NCI-H82 (cell line): ENCODE measurements at regions not wholly inside any gene's neighbourhood (a gene's known extent, or its start where the extent isn't known, plus 50 kb on each side); places are given as distances from the start of the nearest gene placed in this dataset.
"Not testable (repeated sequence)": the region's sequence is repeated elsewhere in the genome, so short reads cannot be mapped to it uniquely, and the experiment has no call there.

Experiments
- DNase-seq: peaks from one replicate; lab custom pipeline; 2025; lab: John Stamatoyannopoulos, UW

DNA sequence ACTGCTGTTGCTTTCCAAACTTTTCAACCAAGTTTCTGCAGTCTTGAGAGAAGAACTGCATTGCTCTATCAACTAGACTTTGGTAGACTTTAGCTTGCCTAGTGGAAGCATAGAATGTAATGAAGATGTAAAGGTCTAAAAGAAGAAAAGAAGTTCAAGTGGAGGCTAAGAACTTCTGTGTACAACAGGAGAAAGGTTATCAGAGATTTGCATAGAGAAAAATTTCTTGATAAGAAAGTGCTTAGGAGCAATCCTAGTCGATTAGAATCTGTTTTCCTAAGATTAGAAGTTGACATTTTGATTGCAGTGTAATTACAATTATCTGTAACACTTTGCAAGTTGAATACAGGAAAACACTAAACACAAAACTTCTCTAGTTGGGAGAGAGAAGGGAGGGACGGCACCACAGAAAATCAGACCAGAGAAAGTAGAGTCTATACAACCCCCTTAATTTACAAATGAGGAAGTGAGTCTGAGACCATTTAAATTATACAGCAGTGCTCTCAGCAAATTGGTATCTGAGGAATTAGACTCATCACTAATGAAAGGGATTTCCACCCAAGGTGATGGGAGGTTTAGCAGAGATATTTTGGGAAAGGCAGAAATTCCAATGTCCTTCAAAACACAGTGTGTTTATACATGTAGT, 194.3 kb upstream of the MARCKS start:
- no peak for DNase-seq

DNA sequence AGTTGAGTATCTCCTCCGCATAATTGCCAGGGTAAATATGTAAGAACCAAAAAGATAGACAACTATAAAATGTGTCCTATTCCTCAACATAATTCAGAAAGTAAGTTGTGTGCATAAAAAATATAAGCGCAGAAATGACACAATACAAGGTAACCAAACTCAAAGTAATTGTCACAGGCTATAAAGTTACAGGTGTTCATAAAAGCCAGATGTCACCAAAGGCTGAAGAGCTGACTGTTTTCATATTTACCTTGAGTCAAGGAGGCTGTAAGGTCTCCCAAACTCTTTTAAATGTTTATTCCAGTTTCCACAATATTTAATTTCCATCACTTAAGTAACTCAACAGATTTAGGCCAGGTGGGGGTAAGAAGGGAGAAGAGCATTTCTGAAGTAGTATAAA, 192.2 kb upstream of the MARCKS start:
- no peak for DNase-seq

DNA sequence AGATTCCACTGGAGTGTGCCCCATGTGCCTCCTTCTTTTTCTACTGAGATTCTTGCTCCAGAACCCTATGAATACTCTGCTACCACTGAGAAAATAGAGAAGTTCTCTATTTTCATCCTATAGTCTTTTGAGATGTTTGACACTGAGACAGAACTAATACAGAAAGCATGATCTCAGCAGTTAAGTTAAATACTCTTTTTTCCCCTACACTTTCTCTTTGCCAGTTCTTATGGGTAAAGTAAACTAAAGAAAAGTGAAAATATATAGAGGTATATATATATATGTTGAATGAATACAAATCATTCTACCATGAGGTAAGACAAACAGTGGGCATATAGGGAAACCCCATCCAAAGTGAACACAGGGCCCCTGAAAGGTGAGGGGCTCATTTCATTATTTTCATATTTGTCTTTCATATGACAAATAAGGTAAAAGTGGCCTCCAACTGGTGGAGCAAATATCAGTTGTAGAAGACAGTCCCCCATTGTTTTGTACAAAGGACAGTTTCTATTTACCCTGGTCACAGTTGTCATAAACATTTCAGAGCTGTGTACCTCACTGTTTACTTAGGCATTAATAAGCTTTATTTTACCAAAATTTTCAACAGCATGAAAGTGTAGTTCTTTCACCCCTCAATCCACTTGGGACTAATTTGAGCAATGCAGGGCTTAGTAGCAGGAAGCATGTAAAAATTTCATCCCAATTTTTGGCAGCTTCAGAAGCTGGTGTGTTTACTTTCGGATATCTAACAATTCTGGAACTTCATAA, 188.3 kb upstream of the MARCKS start:
- no peak for DNase-seq

DNA sequence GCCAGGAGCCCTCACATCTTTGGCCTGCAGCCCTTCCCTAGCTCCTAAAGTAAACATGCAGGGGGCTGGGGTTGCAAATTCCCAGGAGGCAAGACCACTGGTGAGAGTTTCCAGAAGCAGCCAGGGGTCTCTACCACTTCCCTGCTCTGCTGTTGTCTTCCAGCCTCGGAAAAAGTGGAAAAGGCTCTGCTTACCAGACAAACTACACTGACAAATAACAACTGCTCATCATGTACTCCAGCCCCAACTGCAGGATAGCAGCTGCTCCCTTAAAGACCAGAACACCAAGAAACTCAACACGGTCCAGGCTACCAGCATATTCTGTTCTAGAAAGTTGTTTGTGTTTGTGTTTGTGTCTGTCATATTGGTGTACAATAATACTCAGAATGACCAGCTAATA, 187.5 kb upstream of the MARCKS start:
- DNase-seq, result no peak

DNA sequence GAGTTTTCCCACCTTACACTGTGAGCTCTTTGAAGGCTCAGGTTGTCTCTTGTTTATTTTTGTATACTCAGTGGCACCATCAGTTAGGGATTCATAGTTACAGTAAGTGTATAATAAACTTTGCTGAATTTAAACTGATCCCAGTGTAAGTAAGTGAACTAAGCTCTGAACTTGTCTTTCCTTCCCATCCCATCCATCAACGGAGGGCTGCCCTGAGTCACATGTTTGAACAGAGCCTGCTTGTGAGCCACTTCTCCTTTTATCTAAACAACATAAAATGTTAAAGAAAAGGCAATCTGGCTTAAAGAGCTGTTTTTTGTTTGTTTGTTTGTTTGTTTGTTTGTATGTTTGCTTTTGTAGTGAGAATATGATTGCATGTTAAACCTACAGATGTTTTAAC, 185.7 kb upstream of the MARCKS start:
- no peak for DNase-seq

DNA sequence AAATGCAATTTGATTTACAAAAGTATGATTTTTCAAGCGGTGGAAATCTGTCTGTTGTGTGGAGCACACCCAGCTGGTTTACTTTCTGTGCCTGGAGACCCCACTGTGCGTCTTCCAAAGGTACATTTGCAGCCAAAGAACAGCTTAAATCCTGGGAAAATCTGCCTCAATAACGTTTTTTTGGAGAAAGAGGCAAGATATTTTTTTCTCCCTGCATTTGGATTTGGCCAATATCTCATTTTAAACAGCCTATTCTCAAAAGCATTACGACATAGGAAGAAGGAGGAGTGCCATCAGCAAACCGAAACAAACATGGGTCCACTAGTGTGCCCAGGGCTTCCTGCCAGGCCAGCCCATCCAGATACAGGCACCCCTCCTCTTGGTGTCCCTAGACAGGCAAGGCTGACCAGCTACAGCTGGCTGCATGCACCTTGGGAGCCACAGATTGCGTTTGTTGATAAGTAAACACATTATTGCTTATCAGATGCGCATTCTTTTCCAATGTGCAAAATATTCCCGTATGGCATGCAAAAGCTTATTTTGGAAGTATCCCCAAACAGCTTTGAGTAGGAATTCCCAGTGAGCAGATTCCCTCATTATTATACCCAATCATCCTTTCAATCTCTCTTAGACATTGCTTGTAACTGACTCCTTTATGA, 184.5 kb upstream of the MARCKS start:
- no peak for DNase-seq

DNA sequence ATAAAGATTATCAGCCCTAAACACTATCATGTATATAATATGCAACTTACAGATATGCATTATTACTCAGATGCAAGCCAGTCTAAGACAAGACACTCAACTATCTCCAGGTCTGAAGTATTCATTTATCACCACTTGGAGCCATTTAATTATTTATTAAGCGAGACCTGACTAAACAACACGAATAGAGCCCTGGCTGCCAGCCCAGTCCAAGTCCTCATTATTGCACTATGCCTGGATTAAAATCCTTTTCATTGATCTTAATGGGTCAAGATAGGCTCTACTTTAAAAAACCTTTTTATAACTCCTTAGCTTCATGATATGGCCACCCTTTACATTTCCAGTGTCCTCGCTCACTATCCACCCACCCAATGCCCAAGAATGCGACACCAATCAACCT, 183.1 kb upstream of the MARCKS start:
- DNase-seq, result no peak

DNA sequence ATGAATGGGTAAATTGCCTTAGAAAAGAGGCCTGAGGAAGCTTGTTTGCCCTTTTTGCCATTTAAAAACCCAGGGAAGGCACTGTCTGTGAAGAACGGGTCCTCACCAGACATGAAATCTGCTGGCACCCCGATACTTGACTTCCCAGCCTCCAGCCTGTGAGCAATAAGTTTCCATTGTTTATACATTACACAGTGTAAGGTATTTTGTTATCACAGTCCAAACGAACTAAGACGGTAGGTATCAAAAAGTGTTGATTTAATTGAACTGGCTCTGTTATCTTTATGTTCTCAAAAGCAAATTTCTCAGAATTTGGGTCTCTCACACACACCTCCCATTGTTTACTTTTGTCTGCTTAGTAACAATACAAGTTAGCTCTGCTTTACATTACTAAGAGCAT, 181.1 kb upstream of the MARCKS start:
- no peak for DNase-seq

DNA sequence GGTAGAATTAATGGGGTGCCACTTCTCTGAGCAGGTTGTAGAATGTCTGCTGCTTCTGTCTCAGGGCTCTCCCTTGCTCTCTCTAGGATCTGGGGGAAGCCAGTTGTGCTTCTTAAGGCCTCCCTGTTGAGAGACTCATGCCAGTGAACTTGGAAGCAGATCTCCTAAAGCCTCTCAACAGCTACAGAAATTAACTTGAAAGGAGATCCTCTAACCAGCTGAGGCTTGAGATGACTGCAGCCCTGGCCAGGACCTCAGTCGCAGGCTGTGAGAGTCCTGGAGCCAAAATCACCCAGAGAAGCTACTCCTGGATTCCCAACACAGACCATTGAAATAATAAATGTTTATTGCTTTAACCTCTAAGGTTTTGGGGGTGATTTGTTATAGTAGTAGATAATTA, 180.2 kb upstream of the MARCKS start:
- no peak for DNase-seq

DNA sequence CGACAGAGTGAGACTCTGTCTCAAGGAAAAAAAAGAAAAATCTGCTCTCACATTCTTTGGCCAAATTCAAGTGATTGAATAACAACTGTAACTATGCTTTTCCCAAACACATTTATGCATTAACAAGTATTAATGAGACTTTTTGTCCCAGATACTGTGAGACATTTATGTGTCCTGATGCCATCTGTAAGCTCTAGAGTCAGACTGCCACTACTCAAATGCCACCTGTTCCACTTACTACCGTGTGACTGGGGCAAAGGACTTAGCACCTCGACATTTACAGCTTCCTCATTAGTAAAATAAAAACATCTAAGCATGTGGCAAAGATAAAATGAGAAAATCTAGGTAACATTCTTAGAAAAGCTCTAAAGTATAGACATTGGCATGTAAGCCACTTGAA, 178.1 kb upstream of the MARCKS start:
- DNase-seq, result no peak

DNA sequence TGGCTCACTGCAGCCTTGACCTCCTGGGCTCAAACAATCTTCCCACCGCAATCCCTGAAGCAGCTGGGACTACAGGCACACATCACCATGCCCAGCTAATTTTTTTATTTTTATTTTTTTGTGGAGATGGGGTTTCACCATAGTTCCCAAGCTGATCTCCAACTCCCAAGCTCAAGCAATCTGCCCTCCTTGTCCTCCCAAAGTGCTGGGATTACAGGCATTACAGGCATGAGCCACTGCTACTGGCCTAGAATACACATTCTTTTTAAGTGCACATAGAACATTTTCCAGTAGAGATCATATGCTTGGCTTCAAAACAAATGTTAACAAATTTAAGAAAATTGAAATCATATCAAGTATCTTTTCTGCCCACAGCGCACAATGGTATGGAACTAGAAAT, 176.8 kb upstream of the MARCKS start:
- no peak for DNase-seq

DNA sequence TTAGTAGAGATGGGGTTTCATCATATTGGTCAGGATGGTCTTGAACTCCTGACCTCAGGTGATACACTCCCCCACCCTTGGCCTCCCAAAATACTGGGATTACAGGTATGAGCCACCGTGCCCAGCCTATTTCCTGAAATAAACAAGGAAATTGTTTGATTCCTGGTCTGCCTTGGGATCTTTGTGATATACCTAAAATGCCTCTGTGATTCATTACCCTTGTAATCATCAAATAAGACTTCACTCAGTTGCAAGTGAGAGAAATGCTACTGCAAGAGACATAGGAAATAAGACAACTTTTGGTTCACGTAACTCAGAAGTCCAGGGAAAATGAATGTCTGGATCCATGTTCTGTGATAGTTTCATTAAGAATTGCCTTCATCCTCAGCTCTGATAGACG, 173.2 kb upstream of the MARCKS start:
- no peak for DNase-seq

DNA sequence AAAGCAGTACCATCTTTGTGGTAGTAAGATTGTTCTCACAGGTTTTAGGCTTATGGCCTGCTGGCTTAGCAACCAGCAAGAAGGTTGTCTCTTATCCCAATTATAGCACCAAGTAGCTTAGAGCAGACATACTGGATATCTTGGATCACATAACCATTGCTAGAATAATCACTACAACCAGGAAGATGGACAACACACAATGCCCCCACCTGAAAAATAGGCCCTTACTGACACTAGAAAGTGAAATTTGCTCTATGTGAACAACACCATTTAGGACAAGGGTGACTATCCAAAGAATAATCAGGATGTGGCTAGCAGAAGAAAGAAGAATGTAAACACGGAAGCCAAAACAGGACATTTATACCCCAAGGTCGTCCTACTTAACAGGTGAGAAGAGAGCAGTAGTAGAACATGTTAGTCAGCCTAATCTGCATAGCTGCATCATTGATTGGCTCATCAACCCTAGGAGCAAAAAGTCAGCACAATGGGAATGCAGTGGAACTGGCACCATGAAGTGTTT, 172.7 kb upstream of the MARCKS start:
- no peak for DNase-seq

DNA sequence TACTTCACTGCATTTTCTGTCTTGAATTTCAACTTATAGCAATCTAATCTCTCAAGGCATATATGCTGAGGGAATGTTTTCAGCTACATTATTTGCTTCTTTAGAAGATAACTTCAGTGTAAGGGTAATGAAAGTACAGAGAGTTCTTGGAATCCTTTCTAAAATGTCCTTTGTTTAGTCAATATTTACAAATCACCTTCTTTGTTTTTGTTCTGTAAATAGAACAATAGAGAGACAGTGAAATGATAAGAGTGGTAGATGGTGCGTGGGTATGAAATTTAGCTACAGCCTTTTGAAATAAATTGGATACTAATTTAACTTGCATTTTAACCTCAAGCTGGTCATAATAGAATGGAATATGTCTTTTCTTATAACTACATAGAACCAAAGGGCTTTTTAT, 171.1 kb upstream of the MARCKS start:
- no peak for DNase-seq

DNA sequence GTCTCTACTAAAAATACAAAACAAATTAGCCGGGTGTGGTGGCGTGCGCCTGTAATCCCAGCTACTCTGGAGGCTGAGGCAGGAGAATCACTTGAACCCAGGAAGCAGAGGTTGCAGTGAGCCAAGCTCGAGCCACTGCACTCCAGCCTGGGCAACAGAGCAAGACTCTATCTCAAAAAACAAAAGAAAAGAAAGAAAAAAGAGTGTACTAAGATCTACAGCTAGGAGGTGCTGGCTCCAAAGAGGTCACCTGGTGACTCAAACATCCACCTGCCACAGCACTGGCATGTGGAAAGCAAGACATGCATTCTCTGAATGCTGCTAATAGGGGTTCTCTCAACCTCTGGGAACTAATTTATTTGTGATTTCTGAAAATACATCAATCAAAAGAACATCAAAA, 167.5 kb upstream of the MARCKS start:
- not testable (repeated sequence) for DNase-seq

DNA sequence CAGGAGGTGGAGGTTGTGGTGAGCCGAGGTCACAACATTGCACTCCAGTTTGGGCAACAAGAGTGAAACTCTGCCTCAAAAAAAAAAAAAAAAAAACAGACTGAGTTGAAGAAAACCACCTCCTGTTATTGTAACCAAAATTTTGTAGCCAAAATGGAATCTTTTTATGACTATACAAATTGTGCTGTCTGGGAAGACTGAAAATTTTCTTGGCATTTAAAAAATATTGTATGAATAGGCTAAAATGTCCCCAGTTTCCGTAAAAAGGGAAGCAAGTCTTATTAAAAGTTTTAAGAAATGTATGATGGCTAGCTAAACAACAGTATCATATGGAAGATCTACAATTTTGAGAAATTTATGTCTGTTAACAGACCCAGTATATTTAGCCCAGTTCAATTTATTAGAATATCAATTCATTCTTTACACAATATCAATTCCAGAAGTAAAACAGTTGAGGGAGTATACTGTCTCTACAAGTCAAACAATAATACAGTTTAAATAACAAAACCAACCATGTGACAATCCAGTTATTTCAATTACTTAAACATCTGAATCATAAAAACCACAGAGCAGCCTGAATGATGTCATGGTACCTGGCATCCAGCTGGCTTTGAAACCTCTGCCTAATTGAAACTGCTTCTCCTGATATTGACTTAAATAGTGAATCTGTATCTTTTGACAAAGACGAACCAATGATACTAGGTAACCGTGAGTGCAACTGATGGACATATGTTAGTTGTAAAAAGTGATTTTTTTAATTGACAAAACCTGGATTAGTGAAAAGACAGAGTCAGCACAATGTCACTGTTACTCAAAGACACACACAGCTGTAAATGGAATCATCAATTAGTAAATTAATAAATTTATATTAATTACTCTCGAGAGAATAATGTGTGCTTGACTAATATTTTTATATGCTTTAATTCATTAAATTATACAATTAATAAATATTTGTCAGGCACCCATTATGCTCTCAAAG, 166.6 kb upstream of the MARCKS start:
- no peak for DNase-seq

DNA sequence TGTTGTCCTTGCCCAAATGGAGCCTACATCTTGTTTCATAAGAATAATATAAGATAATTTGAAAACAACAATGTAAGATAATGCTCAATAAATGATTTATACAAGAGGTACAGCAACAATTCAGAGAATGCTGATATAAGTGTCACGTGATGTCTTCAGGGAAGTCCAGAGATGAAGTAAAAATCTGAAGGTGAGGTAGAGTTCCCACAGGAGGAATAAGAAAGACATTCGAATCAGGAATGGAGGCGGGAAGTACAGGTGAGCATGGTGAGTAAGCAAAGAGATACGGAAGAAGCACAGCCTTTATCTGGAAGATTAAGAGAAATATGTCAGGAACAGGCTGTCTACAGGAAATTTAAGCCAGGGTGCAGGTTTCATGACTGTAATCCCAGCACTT, 165.9 kb upstream of the MARCKS start:
- no peak for DNase-seq

DNA sequence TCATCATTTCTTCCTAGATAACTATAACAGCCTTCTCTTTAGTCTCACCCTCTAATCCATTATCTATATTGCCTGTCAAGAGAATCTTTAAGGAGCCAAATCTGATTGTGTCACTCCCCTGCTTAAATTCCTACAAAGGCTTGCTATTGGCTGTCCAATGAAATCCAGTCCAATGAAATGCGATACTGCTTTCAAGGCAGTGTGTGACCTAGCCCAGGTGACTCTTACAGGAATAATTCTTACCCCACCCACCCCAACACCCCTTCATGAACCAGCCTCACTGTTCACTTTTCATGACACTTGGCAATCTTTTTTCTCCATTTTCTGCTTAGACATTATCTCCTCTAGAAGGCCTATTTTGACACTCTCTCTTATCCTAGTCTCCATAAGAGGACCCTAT, 163.3 kb upstream of the MARCKS start:
- DNase-seq, result no peak

DNA sequence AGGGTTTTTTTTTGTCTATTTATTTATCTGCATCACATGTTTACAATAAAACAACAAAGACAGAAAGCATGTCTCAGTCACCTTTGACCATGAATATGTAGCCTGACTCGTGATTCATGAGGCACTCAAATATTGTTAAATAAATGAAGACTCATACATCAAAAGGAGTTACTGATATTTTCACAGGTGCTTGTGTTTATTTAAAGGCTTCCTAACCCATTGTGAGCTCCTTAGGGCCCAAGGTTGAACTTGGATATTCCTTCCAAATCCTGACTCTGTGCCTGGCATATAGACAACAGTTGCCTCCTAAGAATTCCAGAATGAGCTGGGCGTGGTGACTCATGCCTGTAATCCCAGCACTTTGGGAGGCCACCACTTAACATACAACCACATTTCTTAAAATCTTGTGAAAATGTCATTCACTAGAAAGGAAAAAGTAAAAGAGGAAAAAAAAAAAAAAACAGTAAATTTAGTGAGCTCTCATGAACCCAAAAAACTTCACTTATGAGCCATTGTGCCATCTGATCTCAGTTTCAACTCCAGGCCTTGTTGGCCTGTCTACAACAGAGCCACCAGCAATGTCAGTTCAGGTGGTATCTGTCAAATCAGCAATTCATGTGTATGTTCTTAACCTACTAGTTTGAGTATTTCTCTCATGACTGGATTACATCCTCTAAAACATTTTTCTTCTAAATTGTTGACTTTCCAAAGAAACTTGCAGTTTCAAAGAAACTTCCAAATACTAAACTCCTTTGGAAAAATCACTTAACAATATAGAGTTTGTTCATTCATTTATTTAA, 162.7 kb upstream of the MARCKS start:
- DNase-seq, result no peak

DNA sequence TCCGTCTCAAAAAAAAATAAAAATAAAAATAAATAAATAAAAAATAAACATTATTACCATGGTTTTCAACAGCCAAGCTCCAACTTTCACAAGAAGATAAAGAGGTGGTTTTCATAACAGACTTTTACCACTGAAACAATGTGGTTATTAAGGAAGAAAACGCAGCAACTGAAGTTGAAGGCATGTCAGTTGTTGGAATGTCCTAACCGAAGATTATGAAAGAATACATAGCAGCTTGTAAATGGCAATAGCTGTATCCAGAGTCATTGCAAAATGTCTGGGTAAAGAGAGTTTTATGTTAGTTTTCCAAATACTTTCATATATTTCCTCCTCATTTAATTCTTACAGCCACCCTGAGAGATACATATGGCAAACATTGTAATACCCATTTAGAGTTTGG, 161.6 kb upstream of the MARCKS start:
- no peak for DNase-seq

DNA sequence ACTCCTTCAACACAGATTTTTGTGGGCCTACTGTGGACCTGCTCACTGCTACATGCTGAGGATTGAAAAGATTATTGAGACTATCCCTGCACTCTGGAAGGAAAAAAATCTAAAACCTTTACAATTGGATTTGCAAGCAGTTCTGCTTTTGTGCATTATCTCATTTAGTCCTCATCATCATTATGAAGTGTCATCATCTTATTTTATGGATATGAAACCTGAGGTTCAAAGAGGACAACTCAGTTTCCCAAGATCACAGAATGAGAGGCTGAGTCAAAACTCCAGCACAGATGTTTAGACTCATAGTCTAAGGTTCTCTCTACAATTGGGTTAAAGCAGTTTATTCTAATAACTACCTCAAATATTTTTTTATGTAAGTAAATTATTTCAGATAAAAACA, 160.2 kb upstream of the MARCKS start:
- DNase-seq, result no peak
